Heart left ventricle (tissue), 13 donors: ENCODE measurements at regions not wholly inside any gene's neighbourhood (a gene's known extent, or its start where the extent isn't known, plus 50 kb on each side); places are given as distances from the start of the nearest gene placed in this dataset.

ENCODE experiments used
- CTCF ChIP-seq, 12 donors: fragments of 200-600 bp; sonication (generic) in 4 of 12; IDR thresholded peaks; one replicate each; pipeline versions ENCODE4 v1.5.0 to v1.8.0; 2018 to 2022; ENCODE audit warnings: antibody characterized with exemption in 12 of 12, mild to moderate bottlenecking in 5 of 12
- POLR2A ChIP-seq, 2 donors: fragments of 450-650 bp; IDR thresholded peaks; one replicate each; pipeline ENCODE4 v1.6.1; 2017; ENCODE audit warnings: antibody characterized with exemption in 2 of 2, mild to moderate bottlenecking in 2 of 2, moderate library complexity in 2 of 2
- donor health status: ischemic (EF 13 %, LVEDD 7.1; RV severe dilation, severe dysfunction).
- donor health status: DM: no; HTN: yes; CAD: no.
- donor health status: DM: no; HTN: no; CAD: no.
- donor health status: ischemic (EF 25% LVEDD 6.9; RV normal size, moderate dysfunction).
- donor health status: ischemic (EF 25% LVEDD 5.7; RV mildly dilated, moderate dysfunction).
- donor health status: ischemic (EF 35%, LVEDD 5.7; RV mildly dilated, moderate dysfunction).
- donor health status: nonischemic (EF 11% LVEDD 7.7; RV severe dilation, severe dysfunction).
- donor health status: DM: yes; HTN: yes; CAD: no.
- donor health status: PGD.
- donor health status: ischemic (EF 29% LVEDD 5.4; RV normal size, mild dysfunction).
- donor health status: nonischemic (EF 23%, LVEDD 6.1; RV moderate dilation, normal function).

- no peak for TF ChIP-seq CTCF (IDR thresholded peaks at IDR 0.05)
- TF ChIP-seq POLR2A (IDR thresholded peaks at IDR 0.05): no peak
Observed at GRCh38 chr10:121369616-121370015, 228.6 kb downstream of the FGFR2 start.
